GM19035 (cell line): ENCODE measurements at regions not wholly inside any gene's neighbourhood (a gene's known extent, or its start where the extent isn't known, plus 50 kb on each side); places are given as distances from the start of the nearest gene placed in this dataset.
"Not testable (repeated sequence)": the region's sequence is repeated elsewhere in the genome, so short reads cannot be mapped to it uniquely, and the experiment has no call there.

Experiments used
- ATAC-seq: cut with Tn5 transposase; IDR thresholded peaks from one replicate; pipeline ENCODE4 v1.9.1; 2021; ENCODE audit not compliant: unreplicated experiment

DNA sequence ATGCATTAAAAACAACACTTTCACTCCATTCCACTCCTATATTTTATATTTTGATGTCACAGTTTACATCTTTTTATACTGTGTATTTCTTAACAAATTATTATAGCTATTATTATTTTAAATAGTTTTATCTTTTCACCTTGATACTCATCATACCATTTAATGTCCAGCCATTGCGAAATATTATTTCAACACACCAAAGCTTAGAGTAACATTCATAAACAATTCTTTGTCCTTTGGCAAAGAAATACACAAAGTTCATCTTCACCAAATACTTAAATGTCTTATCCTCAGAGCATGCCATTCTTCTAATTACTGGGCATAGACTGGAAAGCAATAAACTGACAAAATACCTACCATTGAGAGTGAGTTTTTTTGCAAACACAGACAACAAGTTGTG, 1963.4 kb upstream of the FLRT2 start:
- no peak for ATAC-seq

DNA sequence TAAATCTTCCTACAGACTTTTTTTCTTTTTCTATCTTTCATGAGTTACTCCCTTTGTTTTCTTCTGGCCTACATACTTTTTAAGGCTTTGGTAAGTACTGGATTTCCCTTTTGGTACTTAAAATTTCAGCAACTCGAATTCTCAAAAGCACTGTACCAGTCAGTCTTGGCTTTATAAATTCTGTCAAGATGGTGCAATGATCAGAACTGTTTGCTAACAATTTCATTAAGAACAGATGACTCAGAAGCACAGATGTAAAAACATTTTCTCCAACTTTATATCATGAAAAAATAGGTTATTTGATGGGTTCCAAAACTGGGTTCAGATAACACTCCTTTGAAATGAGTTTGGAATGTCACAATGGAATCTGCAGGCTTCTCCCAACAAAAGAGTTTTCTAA, 1961.8 kb upstream of the FLRT2 start:
- ATAC-seq = no peak

DNA sequence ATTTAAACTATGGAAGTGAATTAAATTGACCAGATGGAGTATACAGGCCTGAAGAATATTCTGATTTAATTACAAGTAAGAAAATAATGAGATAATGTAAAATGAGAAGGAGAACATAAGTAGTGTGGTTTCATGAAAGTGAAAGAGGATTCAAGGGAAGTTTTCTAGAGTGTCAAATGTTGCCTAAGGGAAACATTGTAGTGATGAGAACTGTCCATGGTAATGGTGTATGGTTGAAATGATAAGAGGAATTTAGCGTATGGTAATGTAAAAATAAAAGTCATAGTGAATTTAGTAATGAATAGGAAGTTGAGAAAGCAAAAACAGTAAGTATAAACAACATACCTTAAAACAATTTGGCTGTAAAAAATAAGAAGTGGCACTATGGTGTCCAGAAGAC, 1954.6 kb upstream of the FLRT2 start:
- ATAC-seq = no peak

DNA sequence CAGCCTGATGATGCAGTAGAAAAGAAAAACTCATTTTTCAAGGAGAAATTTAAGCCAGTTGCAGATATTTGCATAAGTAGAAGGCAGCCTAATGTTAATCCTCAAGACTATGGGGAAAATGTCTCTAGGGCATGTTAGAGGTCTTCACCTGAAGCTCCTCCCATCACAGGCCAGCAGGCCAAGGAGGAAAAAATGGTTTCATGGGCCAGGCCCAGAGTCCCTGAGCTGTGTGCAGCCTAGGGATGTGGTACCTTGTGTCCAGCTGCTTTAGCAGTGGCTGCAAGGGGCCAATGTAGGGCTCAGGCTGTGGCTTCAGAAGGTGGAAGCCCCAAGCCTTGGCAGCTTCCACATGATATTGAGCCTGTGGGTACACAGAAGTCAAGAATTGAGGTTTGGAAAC, 1946.7 kb upstream of the FLRT2 start:
- ATAC-seq = no peak

DNA sequence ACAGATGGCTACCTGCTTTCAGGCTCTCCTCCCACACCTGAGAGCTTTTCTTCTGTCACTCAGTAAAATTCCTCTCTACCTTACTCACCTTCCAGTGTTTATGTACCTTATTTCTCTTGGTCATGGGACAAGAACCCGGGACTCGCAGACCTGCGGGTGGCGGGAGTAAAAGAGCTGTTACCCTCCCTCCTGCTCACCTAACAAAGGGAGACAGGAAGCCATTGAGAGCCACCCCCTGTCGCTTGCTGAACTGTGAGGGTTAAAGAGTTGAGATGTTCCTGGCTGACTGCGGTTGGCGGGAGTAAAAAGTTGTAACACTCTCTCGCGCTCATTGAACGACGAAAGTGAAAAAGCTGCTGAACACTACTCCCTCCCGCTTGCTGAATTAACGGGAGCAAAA, 1935.1 kb upstream of the FLRT2 start:
- no peak for ATAC-seq

DNA sequence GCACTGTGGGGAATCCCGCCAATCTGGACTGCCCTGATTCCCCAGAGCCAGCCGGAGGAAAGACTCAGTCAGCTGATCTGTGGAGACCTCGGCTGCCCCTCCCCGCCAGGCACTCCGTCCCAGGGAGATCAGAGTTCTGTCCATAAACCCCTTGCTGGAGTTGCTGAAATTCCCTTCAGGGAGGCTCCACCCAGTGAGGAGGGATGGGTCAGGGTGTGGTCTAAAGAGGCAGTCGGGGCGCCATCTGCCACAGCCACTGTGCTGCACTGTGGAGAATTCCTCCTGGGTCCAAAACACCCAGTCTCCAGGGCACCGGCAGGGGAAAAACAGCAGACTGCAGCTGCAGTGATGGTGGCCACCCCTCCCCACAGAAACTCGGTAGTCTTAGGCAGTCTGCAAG, 1922.3 kb upstream of the FLRT2 start:
- ATAC-seq = no peak

DNA sequence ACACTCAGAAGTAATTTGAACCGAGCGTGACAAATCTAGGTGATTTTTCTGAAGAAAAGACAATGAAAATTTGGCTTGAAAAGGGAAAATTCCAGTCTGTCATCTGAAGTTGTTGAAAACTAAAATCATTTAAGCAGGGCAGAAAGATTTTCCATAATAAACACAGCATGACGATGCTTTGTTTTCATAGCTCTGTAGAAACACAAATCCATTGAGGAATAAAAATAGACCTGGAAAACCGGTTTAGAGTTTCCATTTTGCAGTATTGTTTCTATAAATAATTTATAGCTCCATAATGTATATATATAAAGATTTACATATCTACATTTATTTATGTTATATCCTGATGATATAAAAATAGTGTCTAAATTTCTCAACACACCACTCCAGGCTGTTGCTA, 1918.5 kb upstream of the FLRT2 start:
- ATAC-seq = no peak

DNA sequence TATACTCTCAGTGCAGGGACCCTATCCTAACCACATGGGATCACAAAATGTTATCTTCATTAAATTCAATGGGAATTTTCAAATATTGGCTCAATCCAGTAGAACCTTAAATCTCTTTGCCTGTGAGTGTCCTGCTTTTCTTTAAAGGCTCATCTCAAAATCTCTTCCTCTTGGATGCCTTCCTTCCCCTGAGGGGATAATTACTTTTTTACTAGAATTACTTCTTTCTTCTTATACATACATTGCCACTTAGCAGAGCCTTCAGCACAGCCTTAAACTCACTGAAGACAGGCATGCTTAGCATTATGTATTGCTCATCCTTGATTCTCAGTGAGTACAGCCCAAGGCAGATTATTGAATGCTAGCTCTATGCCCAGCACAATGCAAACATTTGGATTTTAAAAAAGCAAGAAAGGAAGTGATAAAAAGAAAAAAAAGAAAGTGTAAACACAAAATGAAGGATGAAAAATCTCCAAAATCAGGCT, 1918.0 kb upstream of the FLRT2 start:
- ATAC-seq = no peak

DNA sequence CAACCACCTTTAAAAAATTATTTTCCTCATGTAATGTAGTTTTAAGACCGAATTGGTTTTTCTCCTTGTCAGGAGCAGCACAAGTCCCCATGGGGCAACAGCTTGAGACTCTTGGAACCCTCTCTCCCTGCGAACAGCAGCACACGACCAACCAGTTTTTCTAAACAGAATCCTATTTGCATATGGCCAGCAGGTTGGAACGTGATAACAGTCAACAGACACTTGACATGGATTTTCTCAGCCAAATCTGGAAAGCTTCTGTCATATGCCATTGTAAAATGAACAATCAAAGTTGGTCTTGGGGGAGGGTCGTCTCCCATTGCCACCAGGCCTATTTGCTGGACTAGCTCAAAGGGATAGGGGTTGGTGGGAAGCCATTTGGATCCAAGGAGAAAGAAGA, 1915.0 kb upstream of the FLRT2 start:
- ATAC-seq = no peak

DNA sequence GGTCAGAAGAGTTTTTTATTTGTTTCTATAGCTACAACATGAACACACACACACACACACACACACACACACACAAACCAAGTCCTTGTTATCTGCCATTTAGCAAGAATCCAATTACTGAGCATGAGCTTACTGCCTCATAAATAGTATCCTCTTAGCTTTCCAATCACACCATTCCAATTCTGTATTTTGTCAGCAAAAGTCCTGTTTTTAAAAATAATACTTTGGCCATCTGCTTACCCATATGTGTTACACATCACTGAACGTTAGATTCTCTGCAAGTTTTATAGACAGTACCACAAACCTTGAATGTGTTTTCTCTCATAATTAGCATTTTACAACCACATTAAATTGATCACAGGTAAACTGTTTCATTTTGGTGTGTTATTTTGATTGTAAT, 1905.4 kb upstream of the FLRT2 start:
- ATAC-seq = no peak

DNA sequence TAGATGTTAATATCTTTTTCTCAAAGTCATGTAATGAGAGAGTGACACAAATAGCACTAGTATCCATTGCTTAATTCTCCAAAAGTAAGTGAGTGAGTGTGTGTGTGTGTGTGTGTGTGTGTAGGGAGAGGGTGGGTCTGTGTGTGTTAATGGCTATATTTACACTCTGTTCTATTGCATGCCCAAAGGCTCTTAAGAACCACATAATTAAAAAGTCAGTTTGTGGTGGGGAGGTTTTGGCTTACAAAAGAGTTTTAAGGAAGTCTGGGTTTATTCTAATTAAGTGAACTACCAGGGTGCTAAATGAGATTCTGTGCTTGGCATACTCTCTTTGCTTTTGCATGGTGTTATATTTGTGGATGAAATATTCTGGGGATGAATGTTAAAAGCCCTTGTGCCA, 1897.6 kb upstream of the FLRT2 start:
- ATAC-seq = no peak

DNA sequence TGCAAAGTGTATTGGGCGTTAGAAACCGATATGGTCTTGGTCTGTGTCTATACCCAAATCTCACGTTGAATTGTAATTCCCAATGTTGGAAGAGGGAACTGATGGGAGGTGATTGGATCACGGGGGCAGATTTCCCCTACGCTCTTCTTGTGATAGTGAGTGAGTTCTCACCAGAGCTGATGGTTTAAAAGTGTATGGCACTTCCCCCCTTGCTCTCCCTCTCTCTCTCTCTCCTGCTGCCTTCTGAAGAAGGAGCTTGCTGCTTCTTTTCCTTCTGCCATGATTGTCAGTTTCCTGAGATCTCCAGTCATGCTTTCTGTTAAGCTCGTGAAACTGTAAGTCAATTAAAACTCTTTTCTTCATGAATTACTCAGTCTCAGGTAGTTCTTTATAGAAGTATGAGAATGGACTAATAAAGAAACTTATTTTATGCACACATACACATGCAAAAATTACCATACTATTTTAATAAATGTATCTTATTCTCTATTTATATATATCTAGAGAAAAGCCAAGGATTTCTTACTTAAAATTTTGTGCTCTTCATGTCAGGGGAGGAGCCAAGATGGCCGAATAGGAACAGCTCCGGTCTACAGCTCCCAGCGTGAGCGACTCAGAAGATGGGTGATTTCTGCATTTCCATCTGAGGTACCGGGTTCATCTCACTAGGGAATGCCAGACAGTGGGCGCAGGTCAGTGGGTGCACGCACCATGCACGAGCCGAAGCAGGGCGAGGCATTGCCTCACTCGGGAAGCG, 1891.0 kb upstream of the FLRT2 start:
- no peak for ATAC-seq

DNA sequence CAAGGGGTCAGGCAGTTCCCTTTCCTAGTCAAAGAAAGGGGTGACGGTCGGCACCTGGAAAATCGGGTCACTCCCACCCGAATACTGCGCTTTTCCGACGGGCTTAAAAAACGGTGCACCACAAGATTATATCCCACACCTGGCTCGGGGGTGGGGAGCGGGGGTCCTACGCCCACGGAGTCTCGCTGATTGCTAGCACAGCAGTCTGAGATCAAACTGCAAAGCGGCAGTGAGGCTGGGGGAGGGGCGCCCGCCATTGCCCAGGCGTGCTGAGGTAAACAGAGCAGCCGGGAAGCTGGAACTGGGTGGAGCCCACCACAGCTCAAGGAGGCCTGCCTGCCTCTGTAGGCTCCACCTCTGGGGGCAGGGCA, 1890.5 kb upstream of the FLRT2 start:
- ATAC-seq = not testable (repeated sequence)

DNA sequence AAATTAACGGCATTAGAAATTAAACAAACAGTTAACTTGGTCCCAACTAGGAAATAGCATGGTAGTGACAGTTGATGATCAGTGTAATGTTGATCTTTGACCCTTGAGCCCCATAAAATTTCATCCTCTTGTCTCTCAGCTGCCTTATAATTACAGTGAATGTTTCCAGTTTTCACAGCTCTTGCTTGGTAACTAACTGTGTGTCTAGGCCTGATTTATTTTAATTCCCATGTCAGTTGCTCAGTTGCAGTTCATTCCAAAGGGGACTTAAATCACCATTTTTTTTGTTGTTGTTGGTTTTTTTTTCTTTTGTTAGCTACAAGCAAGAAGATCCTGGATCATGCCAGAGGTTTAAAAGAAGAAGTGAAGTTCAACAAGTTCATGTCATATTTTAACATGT, 1883.7 kb upstream of the FLRT2 start:
- no peak for ATAC-seq

DNA sequence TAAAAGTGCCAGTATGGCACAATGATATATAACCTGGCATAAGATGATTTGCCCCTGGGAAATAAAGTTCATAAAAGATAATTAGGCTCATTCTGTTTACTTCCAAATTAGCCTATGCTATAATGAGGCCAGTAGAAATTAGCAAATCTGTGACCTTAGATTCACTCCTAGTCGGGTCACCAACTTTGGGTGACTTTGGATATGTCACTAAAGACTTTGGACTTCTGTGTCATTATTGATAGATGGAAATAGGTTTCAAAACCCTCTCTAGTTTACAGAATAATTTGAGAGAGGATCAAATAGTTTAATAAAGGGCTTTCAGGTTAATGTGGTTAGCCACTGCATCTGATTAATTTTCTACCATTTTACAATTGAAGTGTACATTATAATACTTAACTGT, 1869.3 kb upstream of the FLRT2 start:
- ATAC-seq = no peak

DNA sequence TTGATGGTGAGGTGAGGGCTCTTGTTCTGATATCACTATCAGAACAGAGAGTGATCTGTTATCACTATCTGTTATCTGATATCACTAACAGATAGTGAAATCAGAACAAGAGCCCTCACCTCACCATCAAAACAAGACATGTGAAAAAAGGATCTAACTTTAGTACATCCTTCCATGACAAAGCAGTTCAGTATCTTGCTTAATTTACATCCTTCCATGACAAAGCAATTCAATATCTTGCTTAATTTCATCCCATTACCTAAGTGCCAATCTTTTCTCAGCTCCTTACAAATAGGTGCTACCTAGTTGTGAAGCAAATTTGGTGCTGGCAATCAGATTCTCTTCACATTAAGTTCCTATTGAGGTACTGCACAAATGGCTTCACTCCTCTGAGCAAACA, 1865.6 kb upstream of the FLRT2 start:
- no peak for ATAC-seq

DNA sequence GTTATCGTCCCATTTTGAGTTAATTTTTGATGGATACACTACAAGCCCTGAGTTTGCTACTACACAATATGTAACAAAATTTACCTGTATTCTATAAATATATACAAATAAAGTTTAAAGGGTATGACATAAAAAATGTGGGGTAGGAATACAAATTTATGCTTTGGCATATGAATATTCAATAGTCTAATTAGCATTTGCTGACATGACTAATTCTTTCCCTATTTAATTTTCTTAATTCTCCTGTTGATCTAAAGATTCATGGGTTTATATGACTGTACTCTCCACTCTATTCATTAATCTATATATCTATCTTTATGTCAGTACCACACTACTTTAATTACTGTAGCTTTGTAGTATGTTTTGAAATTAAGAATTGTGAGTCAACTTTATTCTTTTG, 1840.7 kb upstream of the FLRT2 start:
- ATAC-seq = no peak

DNA sequence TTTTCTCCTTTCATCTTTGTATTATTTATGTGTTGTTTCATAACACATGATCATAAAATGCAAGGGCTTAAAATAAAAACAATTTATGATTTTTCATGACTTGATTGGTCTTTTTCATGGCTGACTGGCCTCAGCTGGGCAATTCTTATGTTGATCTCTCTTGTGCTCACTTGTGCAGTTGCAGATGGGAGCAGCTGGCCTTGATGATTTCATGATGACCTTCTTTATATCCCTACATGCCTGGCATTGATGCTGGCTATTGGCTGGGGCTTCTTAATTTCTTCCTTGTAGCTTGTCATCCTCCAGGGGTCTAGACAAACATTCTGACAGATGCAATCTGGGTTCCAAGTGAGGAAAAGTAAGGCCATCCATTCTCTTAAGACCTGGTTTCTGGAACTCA, 1832.8 kb upstream of the FLRT2 start:
- no peak for ATAC-seq

DNA sequence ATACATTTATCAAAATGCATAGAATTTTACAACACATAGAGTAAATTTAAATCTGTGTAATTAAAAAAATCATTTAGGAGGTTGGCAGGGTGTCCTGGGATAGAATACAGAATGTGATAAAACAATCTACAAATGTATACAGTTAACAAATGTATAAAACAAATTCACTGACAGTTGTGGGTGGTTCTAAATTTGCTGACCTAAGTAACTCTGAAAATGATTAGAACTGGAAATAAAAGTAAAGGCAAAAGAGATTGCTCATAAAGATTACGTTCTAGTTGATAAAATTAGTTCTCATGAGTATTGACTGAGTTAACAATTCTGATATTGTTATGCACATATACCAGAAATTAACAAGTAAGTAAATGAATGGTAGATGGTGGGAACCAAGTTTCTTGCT, 1827.3 kb upstream of the FLRT2 start:
- no peak for ATAC-seq

DNA sequence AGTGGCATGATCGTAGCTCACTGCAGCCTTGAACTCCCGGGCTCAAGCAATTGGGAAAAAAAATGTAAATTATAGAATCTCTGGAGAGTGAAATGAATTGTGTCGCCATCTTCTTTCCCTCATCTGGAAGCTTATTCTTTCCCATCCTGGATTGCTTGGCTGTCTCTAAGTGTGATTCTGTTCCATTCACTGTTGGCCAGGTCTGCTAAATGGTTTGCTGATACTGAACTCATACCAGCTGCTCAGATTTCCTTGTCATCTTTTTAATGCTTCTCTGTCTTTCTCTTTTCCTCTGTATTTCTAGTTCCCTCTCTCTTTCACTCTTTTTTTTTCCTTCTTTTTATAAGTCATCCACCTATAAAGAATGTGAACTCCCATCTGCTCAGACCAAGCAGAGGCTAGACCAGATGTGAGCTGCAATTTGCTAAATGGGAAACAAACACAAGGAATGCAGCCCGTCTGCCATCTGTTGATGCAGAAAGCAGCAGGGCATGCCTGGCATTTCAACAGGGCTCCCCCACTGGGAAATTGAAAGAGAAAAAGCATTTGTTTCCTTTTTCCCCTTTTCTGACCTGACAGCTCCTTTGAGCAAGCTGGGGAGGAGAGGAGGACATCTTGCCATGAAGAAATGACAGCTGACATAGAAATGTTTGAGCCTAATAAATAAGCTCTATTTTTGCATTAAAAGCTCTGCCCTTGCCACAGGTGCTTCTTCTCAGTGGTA, 1823.6 kb upstream of the FLRT2 start:
- ATAC-seq = no peak

DNA sequence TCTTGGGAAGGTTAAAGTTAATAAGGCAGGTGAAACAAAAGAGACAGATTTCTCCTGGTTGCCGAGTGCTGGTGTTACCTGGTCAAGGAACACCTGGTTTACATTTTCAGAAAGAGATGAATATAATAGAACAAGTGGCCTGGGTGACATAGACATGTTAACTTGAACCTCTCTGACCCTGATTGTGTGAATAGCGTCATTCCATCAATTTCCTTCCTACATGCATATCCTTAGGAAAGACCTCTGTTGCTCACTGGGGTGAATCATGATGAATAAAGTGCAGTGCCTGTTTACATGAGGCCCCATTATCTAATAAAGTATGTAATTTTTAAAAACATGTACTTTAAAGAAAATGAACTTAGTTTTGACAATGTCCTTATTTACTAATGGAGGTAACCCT, 1822.9 kb upstream of the FLRT2 start:
- no peak for ATAC-seq

DNA sequence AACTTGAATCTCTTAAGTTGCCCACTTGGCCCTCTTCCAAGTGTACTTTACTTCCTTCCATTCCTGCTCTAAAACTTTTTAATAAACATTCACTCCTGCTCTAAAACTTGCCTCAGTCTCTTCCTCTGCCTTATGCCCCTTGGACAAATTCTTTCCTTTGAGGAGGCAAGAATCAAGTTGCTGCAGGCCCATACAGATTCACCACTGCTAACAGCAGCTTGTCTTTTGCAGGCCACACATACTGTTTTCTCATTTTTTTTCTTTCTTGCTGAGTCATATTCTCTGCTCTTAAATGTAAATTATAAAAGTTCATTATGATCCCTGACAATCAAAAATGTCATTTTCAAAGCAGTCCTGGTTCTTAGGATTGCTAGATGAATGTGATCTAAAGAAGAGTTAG, 1820.8 kb upstream of the FLRT2 start:
- ATAC-seq = no peak

DNA sequence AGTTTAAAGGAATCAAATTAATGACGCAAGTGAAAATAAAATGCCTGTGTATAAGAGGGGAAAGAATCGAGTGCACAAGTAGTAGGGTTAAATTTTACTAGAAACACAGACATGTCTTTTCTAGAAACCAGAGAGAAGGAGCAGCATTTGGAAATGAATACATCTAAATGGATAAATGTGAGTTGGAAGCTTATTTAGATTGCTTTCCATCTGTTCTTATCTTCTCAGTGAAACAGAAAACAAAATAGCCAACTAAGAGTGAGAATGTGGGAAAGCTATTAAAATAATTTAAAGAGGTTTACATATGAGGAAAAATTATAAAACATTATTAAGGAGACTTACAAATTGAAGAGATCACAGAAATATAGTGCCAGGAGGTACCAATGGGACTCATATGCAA, 1818.9 kb upstream of the FLRT2 start:
- ATAC-seq = no peak
